ENCODE measurements at regions not wholly inside any gene's neighbourhood (a gene's known extent, or its start where the extent isn't known, plus 50 kb on each side); places are given as distances from the start of the nearest gene placed in this dataset.

- in situ Hi-C loops (cut with HindIII; ENCODE audit: low pct_unique_long_range_greater_than_20kb, low sequenced_read_pairs) (no loop called here), intact Hi-C loops (cut with micrococcal nuclease; ENCODE audit: unreplicated experiment) (no loop called here)
- Histone ChIP-seq H3K27me3 (ENCODE audit: control insufficient read depth, insufficient read depth, low read length) (no peaks in the 10 kb centered on the region), H3K4me3 (ENCODE audit: low read depth in 2 of 2, low read length in 2 of 2) (no peak overlapping the region), H3K9me3 (ENCODE audit: control insufficient read depth, insufficient read depth, low read depth, low read length) (no peaks in the 10 kb centered on the region), H3K27ac (ENCODE audit: low read length) (no peak overlapping the region), H3K4me1 (ENCODE audit: control insufficient read depth, insufficient read depth, low read length) (no peaks in the 10 kb centered on the region), H3K36me3 (ENCODE audit: control insufficient read depth, insufficient read depth, low read length) (no peaks in the 10 kb centered on the region)
- ChIA-PET CTCF (no interaction called here), POLR2A (no interaction called here)
- ATAC-seq = no peak
- BruUV-seq (replicated peaks) = no TSS peak
- DNase-seq (ENCODE audit: low read depth, low spot score) = no peak
- no peak for TF ChIP-seq TCF7L2 (IDR thresholded peaks at IDR 0.05; ENCODE audit: low read depth, low read length)
- no peak for TF ChIP-seq CTCF (IDR thresholded peaks at IDR 0.05)
- TF ChIP-seq SIN3A (IDR thresholded peaks at IDR 0.05; ENCODE audit: borderline replicate concordance, insufficient read depth, low read depth, low read length) = no peak
- TF ChIP-seq POLR2AphosphoS5 (IDR thresholded peaks at IDR 0.05; ENCODE audit: low read depth, low read length) = no peak
- no peak for TF ChIP-seq REST (IDR thresholded peaks at IDR 0.05; ENCODE audit: insufficient read depth in 1 of 2, low read depth in 2 of 2, low read length in 1 of 2)
Measured at GRCh38 chr10:105643660-105644059, 1002.6 kb downstream of the SORCS3 start.

GRCh38 chr10:105634281-105634680 lies 993.2 kb downstream of the SORCS3 start:
- TF ChIP-seq POLR2AphosphoS5 (IDR thresholded peaks at IDR 0.05; ENCODE audit: low read depth, low read length) (no peak), TCF7L2 (IDR thresholded peaks at IDR 0.05; ENCODE audit: low read depth, low read length) (no peak), SIN3A (IDR thresholded peaks at IDR 0.05; ENCODE audit: borderline replicate concordance, insufficient read depth, low read depth, low read length) (no peak), REST (IDR thresholded peaks at IDR 0.05; ENCODE audit: insufficient read depth in 1 of 2, low read depth in 2 of 2, low read length in 1 of 2) (no peak), CTCF (IDR thresholded peaks at IDR 0.05) (no peak)
- H3K4me1 ChIP-seq (ENCODE audit: control insufficient read depth, insufficient read depth, low read length) = no peaks in the 10 kb centered on the region

More at GRCh38 chr10:105634281-105634680, 993.2 kb downstream of the SORCS3 start:
- DNase-seq (ENCODE audit: low read depth, low spot score) (no peak), ATAC-seq (no peak)
- Histone ChIP-seq H3K9me3 (ENCODE audit: control insufficient read depth, insufficient read depth, low read depth, low read length) (no peaks in the 10 kb centered on the region), H3K27ac (ENCODE audit: low read length) (no peak overlapping the region), H3K27me3 (ENCODE audit: control insufficient read depth, insufficient read depth, low read length) (no peaks in the 10 kb centered on the region), H3K4me3 (ENCODE audit: low read depth in 2 of 2, low read length in 2 of 2) (no peak overlapping the region), H3K36me3 (ENCODE audit: control insufficient read depth, insufficient read depth, low read length) (no peaks in the 10 kb centered on the region)
- in situ Hi-C loops (cut with HindIII; ENCODE audit: low pct_unique_long_range_greater_than_20kb, low sequenced_read_pairs) (no loop called here), intact Hi-C loops (cut with micrococcal nuclease; ENCODE audit: unreplicated experiment) (no loop called here)
- CTCF ChIA-PET = no interaction called here
- POLR2A ChIA-PET = no interaction called here
- BruUV-seq (replicated peaks) = no TSS peak

All from Panc1 (cell line).